WERI-Rb-1 (cell line): ENCODE measurements at regions not wholly inside any gene's neighbourhood (a gene's known extent, or its start where the extent isn't known, plus 50 kb on each side); places are given as distances from the start of the nearest gene placed in this dataset.

Experiments
- DNase-seq: peaks from one replicate; pipeline ENCODE4 v3.0.0-alpha.2; 2020
- H3K27ac ChIP-seq: fragments of 250-450 bp; sonication (Bioruptor Pico); 2 replicates; pipeline ENCODE4 v1.5.1; 2020; ENCODE audit warnings: mild to moderate bottlenecking, moderate library complexity
- H3K27me3 ChIP-seq: fragments of 250-450 bp; sonication (Bioruptor Pico); 2 replicates; pipeline ENCODE4 v1.5.1; 2021; ENCODE audit warnings: mild to moderate bottlenecking, low read depth, moderate library complexity; ENCODE audit not compliant: insufficient read depth, severe bottlenecking
- H3K36me3 ChIP-seq: fragments of 250-450 bp; sonication (Bioruptor Pico); 2 replicates; pipeline ENCODE4 v1.5.1; 2020; ENCODE audit warnings: mild to moderate bottlenecking, moderate library complexity
- H3K4me3 ChIP-seq: 2 replicates; pipeline ENCODE4 v1.5.1; 2011; ENCODE audit warnings: low read depth, mild to moderate bottlenecking, control low read depth, low read length
- H3K9me3 ChIP-seq: fragments of 250-450 bp; sonication (Bioruptor Pico); 2 replicates; pipeline ENCODE4 v1.5.1; 2021; ENCODE audit warnings: mild to moderate bottlenecking, moderate library complexity; ENCODE audit not compliant: severe bottlenecking
- TF ChIP-seq, protein P1 (sequence below): IDR thresholded peaks from 2 replicates; pipeline ENCODE4 v1.5.1; 2011; ENCODE audit warnings: low read depth, mild to moderate bottlenecking, control low read depth, inconsistent platforms, low read length

- Histone ChIP-seq H3K36me3 (no peaks in the 10 kb centered on the region), H3K27me3 (no peaks in the 10 kb centered on the region), H3K9me3 (no peaks in the 10 kb centered on the region), H3K4me3 (no peak overlapping the region), H3K27ac (no peak overlapping the region)
- no peak for DNase-seq
- TF ChIP-seq, protein P1, sequence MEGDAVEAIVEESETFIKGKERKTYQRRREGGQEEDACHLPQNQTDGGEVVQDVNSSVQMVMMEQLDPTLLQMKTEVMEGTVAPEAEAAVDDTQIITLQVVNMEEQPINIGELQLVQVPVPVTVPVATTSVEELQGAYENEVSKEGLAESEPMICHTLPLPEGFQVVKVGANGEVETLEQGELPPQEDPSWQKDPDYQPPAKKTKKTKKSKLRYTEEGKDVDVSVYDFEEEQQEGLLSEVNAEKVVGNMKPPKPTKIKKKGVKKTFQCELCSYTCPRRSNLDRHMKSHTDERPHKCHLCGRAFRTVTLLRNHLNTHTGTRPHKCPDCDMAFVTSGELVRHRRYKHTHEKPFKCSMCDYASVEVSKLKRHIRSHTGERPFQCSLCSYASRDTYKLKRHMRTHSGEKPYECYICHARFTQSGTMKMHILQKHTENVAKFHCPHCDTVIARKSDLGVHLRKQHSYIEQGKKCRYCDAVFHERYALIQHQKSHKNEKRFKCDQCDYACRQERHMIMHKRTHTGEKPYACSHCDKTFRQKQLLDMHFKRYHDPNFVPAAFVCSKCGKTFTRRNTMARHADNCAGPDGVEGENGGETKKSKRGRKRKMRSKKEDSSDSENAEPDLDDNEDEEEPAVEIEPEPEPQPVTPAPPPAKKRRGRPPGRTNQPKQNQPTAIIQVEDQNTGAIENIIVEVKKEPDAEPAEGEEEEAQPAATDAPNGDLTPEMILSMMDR: no peak
Observed at GRCh38 chr20:11820838-11821237, 96.9 kb upstream of the BTBD3 start.

- DNase-seq: no peak
- Histone ChIP-seq H3K9me3 (no peaks in the 10 kb centered on the region), H3K27ac (no peak overlapping the region), H3K27me3 (no peaks in the 10 kb centered on the region), H3K4me3 (no peak overlapping the region), H3K36me3 (no peaks in the 10 kb centered on the region)
- TF ChIP-seq, protein P1: no peak
Observed at GRCh38 chr20:11822540-11822794, 95.2 kb upstream of the BTBD3 start.

GRCh38 chr20:11826334-11826733 lies 91.4 kb upstream of the BTBD3 start:
- H3K27ac ChIP-seq: no peak overlapping the region
- no peaks in the 10 kb centered on the region for H3K27me3 ChIP-seq
- DNase-seq: no peak
- H3K4me3 ChIP-seq: no peak overlapping the region
- TF ChIP-seq, protein P1: no peak
- no peaks in the 10 kb centered on the region for H3K9me3 ChIP-seq
- no peaks in the 10 kb centered on the region for H3K36me3 ChIP-seq

DNA sequence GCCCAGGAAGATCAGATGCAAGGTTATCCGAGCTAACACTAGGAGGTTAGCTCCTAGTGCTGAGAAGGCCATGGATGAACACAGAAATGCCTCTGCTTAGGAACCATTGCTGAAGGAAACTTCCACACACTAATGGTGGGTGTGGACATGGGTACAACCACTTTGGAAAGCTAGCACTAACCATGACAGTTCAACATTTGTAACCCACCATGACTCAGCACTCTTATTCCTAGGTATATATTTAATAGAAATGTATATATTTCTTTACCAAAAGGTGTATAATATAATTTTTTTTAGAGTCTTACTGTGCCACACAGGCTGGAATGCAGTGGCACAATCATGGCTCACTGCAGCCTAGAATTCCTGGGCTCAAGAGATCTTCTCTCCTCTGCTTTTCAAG lies 85.3 kb upstream of the BTBD3 start:
- TF ChIP-seq, protein P1: no peak
- Histone ChIP-seq H3K4me3 (no peak overlapping the region), H3K9me3 (no peaks in the 10 kb centered on the region), H3K36me3 (no peaks in the 10 kb centered on the region), H3K27me3 (no peaks in the 10 kb centered on the region), H3K27ac (no peak overlapping the region)
- no peak for DNase-seq

- no peaks in the 10 kb centered on the region for H3K36me3 ChIP-seq
- H3K4me3 ChIP-seq: no peak overlapping the region
- no peaks in the 10 kb centered on the region for H3K9me3 ChIP-seq
- no peaks in the 10 kb centered on the region for H3K27me3 ChIP-seq
- TF ChIP-seq, protein P1: no peak
- no peak for DNase-seq
- H3K27ac ChIP-seq: no peak overlapping the region
Observed at GRCh38 chr20:11832851-11833250, 84.8 kb upstream of the BTBD3 start.

DNA sequence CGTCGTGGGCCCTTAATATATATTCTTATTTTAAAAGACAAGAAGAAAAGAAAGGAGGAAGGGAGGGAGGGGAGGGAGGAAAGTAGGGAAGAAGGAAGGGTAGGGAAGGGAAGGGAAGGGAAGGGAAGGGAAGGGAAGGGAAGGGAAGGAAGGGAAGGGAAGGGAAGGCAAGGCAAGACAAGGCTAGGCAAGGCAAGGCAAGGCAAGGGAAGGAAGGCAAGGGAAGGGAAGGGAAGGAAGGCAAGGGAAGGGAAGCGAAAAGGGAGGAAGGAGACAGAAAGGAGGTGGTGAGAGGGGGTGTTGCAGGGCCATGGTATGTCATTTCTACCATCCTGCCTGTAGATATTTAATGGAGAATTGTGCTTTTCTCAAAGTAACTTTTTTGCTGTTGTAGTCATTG lies 83.9 kb upstream of the BTBD3 start:
- Histone ChIP-seq H3K9me3 (no peaks in the 10 kb centered on the region), H3K36me3 (no peaks in the 10 kb centered on the region), H3K27ac (no peak overlapping the region), H3K4me3 (no peak overlapping the region), H3K27me3 (no peaks in the 10 kb centered on the region)
- TF ChIP-seq, protein P1: no peak
- no peak for DNase-seq
